ENCODE measurements at regions not wholly inside any gene's neighbourhood (a gene's known extent, or its start where the extent isn't known, plus 50 kb on each side); places are given as distances from the start of the nearest gene placed in this dataset.
"Not testable (repeated sequence)": the region's sequence is repeated elsewhere in the genome, so short reads cannot be mapped to it uniquely, and the experiment has no call there.

DNA sequence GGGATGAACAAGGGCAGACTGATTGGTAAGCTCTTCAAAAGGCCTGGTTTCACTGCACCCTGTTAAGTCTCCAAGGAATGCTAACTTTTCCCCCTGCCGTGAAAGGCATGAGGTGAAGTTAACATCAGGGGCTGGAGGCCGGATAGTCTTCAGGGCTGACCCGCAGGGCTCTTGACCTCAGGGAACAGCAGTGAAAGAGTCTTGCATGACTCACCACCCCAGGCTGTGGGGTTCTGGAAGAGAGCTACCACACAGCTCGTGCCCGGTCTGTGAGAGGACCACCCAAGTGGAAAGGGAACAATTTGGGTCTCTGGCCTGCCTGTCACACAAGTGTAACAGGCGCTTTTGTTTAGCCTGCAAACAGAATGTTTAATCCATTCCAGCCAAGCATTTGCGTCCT, 504.9 kb downstream of the EDEM1 start:
- DNase-seq (ENCODE audit: low read depth): no peak

DNA sequence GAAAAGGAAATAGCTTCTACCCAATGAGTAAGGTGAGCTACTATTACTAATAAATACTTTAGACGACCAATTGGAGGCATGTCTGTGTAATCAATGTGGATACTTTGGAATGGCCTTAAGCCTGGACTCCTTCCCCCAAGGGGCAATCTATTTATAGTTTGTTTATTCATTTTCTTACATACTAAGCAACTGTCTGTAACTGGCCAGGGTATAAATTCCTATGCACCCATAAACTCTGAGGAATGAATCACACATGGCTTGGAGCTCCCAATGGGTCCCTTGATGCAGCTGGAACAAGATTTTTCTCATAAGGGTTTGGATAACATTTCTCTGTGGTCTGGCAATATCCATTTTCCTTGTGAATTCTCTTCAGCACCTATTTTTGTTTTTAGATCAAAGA, 506.8 kb downstream of the EDEM1 start:
- no peak for DNase-seq (ENCODE audit: low read depth)

- DNase-seq (ENCODE audit: low read depth): no peak
These were observed 511.3 kb downstream of the EDEM1 start for GRCh38 chr3:5698851-5699250.

GRCh38 chr3:5699313-5699712, 511.8 kb downstream of the EDEM1 start:
- no peak for DNase-seq (ENCODE audit: low read depth)

DNA sequence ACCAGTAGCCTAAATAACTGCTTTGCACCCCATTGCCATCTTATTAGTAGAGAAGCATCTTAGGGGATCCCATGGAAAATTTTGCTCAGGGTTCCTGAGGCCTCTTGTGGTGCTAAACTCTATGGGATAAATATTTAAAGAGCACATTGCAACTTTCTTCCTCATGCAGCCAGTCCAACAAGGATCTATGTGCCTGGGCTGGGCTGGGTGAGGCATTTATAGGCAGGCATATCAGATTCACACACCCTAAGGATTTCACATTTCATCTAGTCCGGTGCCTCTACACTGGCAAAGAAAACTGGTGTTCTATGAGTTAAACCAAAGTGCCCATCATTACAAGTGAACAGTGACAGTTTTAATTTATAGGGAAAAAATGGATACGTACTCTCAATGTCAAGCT, 512.3 kb downstream of the EDEM1 start:
- DNase-seq (ENCODE audit: low read depth): no peak

DNA sequence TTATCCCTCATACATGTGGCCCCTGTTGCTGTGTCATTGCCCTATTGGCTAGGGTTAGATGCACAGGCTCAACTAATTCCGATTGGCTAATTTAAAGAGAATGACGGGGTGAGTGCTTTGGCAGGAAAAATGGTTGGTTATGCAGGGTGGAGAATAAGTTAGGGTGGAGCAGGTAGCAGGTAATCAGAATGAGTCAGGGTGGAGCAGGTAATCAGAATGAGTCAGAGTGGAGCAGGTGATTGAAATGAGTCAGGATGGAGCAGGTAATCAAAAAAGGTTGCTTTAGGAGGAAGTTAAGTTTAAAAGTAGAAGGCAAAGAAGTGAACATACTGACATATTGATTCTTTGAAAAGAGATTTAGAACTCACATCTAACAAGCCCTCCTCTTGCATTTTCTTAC, 513.5 kb downstream of the EDEM1 start:
- DNase-seq (ENCODE audit: low read depth): not testable (repeated sequence)

DNA sequence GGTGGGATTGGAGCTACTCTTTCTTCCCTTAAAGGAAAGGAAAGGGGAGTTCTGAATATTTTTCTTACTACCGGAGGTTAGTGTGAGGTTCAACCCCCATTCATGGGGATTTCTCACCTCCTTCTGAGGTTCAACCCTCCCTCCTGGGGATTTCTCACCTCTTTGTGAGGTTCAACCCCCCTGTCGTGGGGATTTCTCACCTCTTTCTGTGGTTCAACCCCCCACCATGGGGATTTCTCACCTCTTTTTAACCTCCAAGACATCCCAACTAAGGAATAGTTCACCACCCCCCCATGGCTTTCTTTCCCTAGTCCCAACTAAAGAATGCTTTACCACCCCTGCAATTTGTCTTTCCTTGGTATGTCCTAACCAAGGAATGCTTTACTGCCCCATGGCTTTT, 520.3 kb downstream of the EDEM1 start:
- DNase-seq (ENCODE audit: low read depth): no peak

DNA sequence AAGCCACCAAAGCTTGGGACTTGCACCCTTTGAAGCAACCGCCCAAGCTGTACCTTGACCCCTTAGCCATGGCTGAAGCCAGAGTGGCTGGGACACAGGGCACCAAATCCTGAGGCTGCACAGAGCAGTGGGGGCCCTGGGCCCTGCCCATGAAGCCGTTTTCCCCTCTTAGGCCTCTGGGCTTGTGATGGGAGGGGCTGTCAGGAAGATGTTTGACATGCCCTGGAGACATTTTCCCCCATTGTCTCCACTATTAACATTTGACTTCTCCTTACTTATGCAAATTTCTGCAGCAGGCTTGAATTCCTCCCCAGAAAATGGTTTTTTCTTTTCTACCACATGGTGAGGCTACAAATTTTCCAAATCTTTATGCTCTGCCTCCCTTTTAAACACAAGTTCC, 522.2 kb downstream of the EDEM1 start:
- DNase-seq (ENCODE audit: low read depth): no peak

DNA sequence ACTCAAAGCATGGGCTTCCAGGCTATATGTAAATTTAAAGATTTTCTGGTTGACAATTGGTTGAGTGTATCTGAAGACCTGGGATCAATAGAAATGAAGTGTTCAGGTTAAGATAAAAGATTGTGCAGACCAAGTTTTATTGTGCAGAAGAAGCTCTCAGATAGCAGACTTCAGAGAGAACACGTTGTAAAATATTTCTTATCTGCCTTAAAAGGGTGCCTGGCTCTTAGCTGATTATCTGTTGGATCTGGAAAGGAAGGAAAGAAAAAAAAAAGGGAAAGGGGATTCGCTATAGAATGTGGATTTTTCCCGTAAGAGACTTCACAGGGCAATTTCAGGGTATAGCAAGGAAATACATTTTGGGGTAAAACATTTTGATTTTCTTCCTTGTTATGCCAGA, 523.2 kb downstream of the EDEM1 start:
- DNase-seq (ENCODE audit: low read depth): no peak

DNA sequence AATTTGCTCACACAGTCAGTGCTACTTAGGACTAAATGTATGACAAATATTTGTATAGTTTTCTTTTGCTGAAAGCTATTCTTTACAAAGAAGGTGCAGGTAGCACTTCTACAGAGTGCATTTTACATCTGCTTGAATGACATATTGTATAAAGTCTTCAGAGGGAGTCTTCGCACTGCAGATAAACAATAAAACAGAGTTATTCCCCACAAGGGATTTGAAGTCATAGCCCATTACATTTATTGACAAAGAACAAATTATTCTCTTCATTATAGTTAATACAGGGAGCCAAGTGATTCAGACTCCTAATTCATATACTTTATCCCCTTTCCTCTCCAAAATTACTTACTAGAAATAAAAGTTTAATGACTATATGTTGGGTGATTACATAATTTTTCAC, 529.7 kb downstream of the EDEM1 start:
- no peak for DNase-seq (ENCODE audit: low read depth)

GRCh38 chr3:5719668-5720067, 532.2 kb downstream of the EDEM1 start:
- DNase-seq (ENCODE audit: low read depth): not testable (repeated sequence)

DNA sequence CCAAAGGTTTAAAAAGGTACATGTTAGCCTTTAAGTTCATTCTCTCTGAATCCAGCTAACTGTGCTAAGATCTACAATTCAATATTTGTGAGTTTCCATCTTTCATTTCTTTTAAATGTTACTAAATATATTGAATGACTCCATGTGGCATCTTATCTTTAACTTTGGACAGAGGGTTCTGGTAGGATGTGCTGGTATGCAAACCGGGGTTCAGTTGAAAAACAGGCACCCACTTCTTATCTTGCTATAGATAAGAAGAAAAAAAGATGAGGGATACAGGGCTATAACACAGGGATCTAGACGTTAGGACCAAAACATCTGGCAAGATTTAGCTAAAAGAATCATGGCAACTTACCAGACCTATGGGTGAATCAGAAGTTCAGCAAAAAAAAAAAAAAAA, 538.3 kb downstream of the EDEM1 start:
- DNase-seq (ENCODE audit: low read depth): no peak

DNA sequence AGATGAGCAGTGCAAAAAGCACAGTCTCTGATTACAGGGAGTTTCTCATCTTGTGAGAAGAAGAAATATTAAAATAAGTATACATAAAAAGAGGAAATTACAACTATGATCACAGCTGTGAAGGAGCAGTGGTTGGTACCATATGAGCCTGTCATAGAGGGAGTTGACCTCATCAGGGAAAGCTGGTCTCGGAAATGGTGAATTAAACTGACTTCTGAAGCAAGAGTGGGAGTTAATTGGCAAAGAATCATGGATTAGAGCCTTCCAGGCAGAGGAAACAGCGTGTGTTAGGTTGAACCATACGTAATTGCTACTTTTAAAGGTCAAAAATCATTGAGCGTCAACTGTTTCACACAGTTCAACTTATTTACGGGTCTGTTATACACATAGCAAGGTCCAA, 539.1 kb downstream of the EDEM1 start:
- no peak for DNase-seq (ENCODE audit: low read depth)

- no peak for DNase-seq (ENCODE audit: low read depth)
These were observed 540.4 kb downstream of the EDEM1 start for GRCh38 chr3:5727743-5728484.

DNA sequence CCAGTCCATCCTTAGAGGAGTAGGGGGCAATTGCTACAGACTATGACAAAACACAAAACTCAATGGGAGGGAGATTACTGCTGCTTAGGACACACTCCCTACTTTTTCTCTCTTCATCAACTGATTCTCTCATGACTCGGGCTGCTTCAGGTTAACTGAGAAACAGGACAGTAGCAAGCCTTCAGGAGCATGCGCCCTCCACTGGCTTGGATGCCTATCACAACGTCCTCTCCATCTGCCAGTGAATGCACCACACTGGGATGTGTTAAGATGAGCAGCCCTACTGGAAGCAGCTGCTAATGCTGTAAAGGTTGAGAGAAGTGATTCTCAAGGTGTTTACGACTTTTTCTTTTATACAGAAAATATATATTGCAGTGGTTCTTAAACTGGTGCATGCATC, 542.3 kb downstream of the EDEM1 start:
- DNase-seq (ENCODE audit: low read depth): no peak

DNA sequence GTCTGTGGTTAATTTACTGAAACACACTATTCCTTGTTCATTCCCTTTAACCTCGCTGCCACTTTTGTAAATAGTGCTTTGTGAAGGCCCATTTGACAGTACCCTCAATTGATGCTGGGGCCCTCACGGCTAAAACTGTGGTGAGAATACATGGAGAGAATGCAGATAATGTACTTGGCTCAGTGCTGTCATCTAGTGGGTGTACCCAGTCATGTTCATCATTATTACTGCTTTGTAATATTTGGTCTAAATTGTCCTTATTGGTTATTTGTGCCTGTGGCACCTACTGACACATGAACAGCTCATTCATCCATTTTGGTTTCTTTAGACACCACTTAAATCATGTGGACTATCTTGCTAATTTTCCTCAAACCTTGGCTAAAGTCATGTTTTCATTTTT, 543.6 kb downstream of the EDEM1 start:
- DNase-seq (ENCODE audit: low read depth): no peak

DNA sequence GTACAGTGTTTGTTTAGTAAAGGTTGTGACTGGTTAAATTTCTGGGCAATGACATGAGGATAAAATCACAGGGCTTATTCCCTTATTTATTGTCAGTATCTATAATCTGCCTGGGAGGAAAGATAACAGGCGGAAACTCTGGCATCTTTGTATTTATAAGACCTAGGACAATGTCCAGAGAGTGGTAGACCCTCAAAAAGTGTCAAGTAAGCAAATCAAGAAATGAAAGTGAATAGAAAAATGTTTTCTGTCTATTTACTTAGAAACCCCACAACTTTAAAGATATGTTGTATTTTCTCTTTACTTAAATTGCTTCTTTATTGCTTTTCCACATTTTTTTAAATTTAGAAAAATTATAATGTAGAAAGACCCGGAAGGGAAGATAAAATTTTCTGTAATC, 544.6 kb downstream of the EDEM1 start:
- no peak for DNase-seq (ENCODE audit: low read depth)

- DNase-seq (ENCODE audit: low read depth): no peak
These were observed 546.5 kb downstream of the EDEM1 start for GRCh38 chr3:5733995-5734394.

- no peak for DNase-seq (ENCODE audit: low read depth)
These were observed 548.4 kb downstream of the EDEM1 start for GRCh38 chr3:5735896-5736295.

- DNase-seq (ENCODE audit: low read depth): no peak
These were observed 551.9 kb downstream of the EDEM1 start for GRCh38 chr3:5739299-5739935.

DNA sequence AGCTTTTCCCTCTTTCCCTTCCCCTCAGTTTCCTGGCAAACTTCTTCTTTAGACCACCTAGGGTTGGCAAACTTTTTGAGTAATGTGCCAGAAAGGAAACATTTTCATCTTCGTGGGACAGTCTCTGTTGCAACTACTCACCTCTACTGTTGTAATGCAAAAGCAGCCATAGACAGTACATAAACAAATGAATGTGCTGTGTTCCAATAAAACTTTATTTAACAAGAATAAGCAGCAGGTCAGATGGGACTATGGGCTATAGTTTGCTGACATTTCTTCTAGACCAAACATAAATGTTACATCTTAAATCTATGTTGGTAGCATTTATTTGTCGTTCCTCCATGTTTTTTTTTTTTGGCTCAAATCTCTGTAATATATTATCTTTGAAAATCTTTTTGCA, 552.4 kb downstream of the EDEM1 start:
- DNase-seq (ENCODE audit: low read depth): no peak

GRCh38 chr3:5741017-5741416, 553.5 kb downstream of the EDEM1 start:
- no peak for DNase-seq (ENCODE audit: low read depth)

DNA sequence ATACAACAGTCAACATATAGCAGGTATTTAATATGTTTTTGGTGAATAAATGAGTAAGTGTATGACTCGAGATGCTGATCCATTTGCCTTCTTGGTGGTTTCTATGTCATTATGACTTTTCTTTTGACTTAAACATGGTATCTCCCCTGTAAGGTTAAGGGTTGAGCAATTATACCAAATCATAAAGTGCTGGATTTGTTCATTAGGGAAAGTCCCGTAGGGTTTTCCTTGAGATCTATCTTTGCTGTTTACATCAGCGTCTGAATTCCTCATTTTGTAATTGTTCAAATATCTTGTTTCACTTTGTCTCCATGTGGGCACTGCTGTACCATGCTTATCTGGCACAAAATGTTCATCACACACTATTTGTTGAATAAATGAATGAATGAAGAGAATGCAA, 562.6 kb downstream of the EDEM1 start:
- DNase-seq (ENCODE audit: low read depth): no peak

Data from amniotic epithelial cell (primary cell).